Suprapubic skin (tissue), 4 donors: ENCODE measurements at regions not wholly inside any gene's neighbourhood (a gene's known extent, or its start where the extent isn't known, plus 50 kb on each side); places are given as distances from the start of the nearest gene placed in this dataset.

Source experiments
- CTCF ChIP-seq, 2 donors: fragments of 200-600 bp in 1 of 2; fragments of 450-650 bp in 1 of 2; sonication (generic) in 1 of 2; IDR thresholded peaks; one replicate each; pipeline ENCODE4 v1.5.1; 2016 to 2019; ENCODE audit warnings: antibody characterized with exemption in 2 of 2, mild to moderate bottlenecking in 1 of 2, moderate library complexity in 1 of 2
- POLR2A ChIP-seq, 2 donors: fragments of 450-650 bp; IDR thresholded peaks; one replicate each; pipeline ENCODE4 v1.6.1; 2017; ENCODE audit warnings: antibody characterized with exemption in 2 of 2, mild to moderate bottlenecking in 2 of 2, moderate library complexity in 2 of 2
- POLR2AphosphoS5 ChIP-seq, 3 donors: sonication (generic); formaldehyde crosslinking; IDR thresholded peaks; one replicate each; pipeline ENCODE4 v1.6.1; 2017; ENCODE audit warnings: antibody characterized with exemption in 3 of 3

GRCh38 chr2:191522478-191523120, 155.3 kb upstream of the NABP1 start:
- TF ChIP-seq POLR2A (IDR thresholded peaks at IDR 0.05) = no peak
- TF ChIP-seq CTCF (IDR thresholded peaks at IDR 0.05) = no peak
- no peak for TF ChIP-seq POLR2AphosphoS5 (IDR thresholded peaks at IDR 0.05)
